Anterior cingulate cortex (tissue), 58 donors: ENCODE measurements at regions not wholly inside any gene's neighbourhood (a gene's known extent, or its start where the extent isn't known, plus 50 kb on each side); places are given as distances from the start of the nearest gene placed in this dataset.

Experiments used
- DNase-seq, 58 donors: peaks; one replicate each; lab custom pipeline; 2025; lab: John Stamatoyannopoulos, UW

DNA sequence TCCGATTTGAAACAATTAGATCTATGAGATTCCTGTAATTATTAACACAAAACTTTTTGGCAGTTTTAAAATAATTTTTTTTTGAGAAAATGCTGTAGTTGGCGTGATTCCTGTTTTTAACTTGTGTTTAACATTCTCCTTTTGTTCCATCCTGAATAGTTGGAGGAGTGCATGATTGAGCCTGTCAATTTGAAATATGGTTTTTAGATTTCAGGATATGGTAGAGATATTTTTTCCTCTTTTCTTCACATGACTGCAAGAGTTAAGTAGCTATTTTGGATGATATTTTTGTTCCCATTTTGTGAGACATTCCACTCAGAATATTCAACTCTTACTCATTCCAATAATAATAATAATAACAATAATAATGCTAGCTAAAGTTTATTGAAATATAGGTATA, 241.7 kb upstream of the MAN1A1 start:
- no peak for DNase-seq

DNA sequence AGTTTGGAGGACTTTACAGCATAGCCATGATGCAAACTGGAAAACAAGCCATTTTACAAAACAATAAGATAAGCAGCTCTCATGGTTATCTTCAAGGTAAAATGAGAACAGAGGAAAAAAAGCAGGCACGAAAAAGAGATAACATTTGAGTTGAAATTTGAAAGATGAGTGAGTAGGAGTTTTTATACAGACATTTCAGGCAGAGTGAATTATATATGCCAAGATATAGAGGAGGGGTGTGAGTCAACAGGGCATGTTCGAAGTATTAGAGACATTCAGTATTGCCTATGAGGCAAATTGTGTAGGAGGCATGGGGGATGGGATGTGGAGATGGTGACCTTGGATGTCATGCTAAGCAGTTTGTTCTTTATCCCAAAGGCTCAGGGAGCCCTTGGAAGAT, 240.5 kb upstream of the MAN1A1 start:
- no peak for DNase-seq

DNA sequence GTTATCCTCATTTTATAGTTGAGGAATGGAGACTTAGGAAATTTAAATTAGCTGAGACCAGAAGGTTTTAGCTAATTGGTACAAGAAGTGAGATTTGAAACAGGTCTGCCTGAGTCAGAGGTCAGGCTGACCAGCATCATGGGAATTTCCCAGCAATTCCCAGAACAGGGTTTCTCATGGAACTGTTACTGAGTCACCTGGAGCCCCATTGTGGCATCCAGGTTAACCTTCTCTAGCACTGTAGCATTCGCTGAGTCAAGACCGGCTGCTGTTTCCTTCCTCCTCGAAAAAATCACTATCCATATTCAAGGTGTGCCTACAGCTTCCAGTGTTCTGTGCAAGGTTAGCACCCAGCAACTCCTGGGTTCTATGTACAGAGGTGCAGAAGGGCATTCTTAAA, 238.0 kb upstream of the MAN1A1 start:
- no peak for DNase-seq

DNA sequence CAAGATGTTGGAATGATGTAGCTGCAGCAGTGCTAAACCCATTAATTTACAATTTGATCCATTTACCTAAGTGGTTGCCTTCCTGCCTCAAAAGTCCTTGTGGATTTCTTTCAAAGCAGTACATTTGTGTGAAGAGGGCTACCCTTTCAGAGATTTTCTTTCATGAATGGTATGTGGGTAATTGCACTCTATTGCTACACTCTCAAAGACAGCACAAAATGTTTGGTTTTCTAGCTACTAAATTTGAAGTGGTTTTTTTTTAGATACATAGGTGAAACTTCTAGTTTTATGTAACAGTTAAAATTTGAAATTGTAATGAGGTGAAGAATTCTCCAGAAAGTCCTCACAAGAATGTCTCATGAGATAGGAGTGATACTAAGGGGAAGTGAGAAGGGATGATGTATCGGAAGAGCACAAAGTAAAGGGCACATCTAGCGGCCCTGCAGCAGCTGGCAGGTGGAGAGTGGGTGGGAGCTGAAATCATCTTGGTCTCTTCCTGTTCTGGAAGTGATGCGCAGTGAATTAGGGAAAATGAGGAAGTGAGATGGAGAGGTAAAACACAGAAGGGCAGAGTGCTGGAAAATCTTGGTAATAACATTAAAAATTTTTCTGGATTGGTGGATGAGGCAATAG, 236.8 kb upstream of the MAN1A1 start:
- DNase-seq: no peak

DNA sequence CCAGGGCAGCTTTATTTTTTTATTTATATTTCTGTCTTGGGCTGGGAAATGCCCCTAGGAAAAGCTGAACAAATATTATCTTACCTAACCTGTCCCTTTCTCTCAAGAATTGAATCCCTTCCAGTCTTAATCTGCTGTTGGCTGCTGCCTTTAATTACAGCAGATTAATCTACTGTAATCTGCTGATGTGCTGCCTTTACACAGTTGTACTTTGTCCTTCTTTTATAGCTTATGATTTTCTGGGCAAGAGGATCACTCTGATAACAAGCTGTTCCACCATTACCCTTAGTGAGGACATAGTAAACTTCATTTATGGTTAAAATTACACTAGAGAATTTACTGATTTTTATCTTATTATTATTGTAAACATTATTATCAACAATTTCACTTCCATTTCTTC, 234.5 kb upstream of the MAN1A1 start:
- DNase-seq: no peak

DNA sequence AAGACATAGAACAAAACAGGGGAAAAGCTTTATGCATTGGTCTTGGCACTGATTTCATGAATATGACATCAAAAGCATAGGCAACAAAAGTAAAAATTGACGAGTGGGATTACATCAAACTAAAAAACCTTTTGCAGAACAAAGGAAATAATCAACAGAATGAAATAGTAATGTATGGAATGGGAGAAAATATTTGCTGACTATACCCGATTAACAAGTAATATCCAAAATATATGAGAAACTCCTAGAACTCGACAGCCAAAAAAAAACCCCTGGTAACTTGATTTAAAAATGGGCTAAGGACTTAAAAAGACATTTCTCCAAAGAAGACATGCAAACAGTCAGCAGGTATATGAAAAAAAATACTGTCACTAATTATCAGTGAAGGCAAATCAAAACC, 231.7 kb upstream of the MAN1A1 start:
- no peak for DNase-seq

DNA sequence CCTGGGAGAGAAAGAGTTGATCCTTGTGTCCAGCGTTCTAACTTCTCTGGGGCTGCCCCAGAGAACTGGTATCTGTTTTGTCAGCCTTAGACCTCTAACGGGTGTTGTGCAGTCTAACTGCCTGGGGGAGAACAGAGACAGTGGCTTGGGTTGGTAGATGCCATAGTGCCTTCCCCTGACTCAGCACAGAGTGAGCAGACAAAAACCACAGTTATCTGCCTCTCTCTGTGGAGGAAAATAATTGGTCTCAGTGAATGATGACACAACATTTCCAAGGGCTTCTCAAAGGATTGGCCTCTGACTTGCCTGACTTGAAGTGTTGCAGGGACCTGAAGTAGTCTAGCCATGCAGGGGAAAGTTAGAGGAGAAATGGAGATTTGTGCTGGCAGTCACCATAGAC, 226.2 kb upstream of the MAN1A1 start:
- no peak for DNase-seq

DNA sequence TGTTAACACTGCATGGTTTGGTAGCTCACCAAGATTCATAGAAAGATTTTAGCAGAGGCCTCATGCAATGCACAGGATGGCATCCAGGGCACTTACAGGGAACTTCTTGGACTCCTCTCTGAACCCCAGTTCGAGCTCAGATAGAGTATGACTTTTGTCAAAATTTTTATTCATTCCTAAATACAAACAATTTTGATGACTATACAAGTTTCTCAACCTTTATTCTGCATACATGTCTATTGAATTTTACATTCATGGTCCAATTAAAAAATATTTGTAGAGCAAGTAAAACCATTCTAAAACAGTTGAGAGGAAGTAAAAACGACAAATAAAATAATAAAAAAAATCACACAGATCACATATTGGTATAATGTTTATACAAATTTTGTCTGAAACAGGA, 219.0 kb upstream of the MAN1A1 start:
- DNase-seq: no peak

DNA sequence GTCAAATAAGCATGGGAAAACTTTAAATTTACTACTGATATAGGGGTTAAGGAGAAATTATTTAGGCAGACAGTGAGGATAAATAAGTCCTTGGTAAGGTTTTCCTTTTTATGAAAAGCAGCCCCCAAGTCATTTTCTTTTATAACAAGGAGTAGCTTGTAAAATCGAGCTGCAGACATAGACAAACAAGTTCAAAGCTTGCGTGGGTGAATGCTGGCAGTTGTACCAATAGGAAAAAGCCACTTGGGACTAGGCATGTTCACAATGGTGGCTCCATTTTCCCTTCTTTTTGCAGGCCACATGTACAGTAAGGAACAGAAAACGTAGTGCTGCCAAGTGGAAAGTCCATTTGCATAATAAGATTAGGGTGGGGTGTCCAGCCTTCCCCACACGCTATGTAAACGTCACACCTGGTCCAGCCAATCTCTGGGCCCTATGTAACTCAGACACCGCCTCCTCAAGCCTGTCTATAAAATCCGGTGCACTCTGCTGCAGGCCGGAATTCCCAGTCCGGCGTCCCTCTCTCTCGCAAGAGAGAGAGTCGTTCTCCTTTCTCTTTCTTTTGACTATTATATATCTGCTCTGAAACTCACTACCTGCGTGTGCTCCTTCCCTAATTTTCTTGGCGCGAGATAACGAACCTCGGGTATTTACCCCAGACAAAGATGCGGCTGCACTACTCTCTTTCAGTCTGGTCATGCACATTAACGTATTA, 217.1 kb upstream of the MAN1A1 start:
- DNase-seq: peak in 8 of 58 donors; percentile 1 to 16 (median 5)

DNA sequence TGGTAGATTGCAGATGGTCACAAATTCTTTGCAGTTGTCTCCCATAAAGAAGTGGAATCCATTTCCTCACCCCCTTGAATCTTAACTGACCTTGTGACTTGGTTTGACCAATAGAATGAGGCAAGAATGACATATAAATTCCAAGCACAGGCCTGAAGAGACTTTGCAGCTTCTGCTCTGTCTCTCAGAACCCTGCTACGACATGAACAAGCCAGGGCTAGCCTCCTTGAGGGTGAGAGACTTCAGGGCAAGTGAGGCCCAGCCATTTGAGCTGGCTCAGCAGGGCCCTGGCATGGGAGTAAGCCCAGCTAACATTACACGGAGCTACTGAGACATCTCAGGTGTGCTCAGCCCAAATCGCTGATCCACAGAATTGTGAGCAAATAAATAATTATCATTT, 216.3 kb upstream of the MAN1A1 start:
- DNase-seq: no peak

DNA sequence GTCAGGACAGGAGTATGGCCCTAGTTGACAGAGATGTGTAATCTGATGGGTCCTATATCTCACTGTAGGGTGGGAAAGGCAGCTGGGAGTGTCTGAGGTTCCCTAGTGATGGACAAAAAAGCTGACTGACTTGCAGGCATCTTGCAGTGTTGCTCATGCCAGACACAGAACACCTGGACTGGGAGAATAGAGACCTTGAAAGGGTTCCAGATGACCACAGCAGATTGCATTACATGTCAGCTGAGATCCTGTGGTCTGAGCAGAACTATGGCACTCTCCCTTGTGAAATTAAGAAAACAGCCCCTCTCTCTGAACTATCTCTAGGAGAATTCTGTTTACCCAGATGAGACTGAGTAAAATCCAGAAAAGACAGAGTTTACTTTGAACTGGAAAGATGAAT, 212.6 kb upstream of the MAN1A1 start:
- DNase-seq: no peak

DNA sequence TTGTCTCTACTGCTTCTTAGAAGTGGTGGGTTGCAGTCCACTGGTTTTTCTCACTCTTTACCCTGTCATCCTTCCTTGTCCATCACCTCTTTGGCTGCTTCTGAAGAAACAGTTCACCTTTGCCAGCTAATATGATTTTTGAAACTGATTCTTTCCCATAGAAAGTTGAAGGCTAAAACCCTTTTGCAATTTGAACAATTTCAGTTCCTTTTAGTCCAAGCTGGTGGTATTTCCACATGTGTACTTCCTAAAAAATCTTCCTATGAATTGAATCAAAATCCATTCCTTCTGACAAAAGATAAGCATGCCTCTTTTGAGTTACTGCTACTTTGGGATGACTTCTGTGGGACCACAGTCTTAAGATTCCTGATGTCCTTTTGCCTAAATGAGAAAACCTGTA, 210.0 kb upstream of the MAN1A1 start:
- no peak for DNase-seq

DNA sequence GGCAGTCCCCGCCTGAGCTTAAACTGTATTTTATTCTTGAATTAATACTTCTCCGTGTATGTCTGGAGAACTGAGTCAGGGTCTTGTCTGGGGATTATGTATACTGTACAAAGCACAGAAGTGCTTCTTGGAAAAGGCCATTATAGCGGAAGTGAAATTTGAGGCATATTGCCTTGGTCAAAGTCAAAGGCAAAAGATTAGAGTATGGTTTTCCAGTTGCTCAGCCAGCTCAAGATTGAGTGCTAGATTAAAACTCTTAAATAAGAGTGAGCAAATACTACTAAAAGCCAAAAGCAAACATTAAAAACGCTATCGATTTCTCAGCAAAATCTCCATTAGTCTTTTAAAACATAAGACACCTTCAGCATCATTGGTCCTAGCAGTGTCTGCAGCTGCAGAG, 207.7 kb upstream of the MAN1A1 start:
- DNase-seq: no peak

DNA sequence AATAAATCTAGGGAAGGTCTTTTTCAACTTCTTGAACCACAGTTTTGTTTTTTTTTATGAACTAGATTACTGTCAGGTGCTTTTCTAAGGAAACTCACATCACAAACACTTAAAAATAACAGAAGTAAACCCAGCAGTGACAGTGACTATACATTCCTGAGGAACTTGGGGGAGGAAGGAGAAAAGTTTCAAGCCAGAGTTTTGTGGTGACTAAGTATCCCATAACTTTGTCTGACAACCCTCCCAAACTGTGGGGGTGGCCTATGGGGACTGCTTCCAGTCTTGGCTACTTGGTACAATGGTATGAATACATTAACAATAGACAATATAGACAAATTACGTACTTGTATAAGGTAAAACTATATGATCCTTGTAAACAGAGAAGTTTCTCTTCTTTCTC, 202.5 kb upstream of the MAN1A1 start:
- DNase-seq: no peak

DNA sequence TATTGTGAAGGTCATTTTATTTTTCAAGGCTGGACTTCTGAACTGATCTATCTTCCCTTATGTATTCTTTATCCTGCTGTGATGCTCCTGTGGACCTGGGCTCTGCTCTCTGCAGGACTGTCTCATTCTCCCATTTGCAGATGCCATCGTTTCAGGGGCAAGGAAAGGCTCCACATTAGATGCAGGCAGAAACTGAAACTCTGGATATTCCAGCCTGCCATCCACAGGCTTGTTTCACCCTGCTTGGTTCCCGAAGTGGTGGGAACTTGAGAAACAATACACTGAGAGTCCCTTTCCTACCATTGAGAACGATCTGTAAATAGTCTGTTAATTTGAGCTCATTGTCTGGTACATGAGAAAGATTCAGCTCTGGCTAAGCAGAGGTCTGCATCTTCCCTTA, 197.5 kb upstream of the MAN1A1 start:
- no peak for DNase-seq

DNA sequence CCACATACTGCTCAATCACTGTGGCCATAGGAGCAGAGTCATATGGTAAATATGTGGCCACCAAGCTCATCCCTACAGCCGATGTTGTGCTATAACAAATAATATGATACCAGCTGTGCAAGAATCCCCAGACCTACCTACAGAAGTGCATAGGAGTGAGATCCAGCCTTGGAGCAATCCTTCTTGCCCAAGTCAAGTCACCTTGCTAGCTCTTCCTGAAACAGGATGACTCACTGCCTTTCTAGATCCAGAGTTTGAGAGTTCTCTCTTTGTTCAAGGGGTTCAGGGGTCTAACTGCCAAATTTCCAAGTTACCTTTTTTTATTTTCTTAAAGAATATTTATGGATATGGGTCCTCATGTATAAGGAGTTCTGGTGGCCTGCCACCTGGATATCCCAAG, 195.7 kb upstream of the MAN1A1 start:
- DNase-seq: no peak

DNA sequence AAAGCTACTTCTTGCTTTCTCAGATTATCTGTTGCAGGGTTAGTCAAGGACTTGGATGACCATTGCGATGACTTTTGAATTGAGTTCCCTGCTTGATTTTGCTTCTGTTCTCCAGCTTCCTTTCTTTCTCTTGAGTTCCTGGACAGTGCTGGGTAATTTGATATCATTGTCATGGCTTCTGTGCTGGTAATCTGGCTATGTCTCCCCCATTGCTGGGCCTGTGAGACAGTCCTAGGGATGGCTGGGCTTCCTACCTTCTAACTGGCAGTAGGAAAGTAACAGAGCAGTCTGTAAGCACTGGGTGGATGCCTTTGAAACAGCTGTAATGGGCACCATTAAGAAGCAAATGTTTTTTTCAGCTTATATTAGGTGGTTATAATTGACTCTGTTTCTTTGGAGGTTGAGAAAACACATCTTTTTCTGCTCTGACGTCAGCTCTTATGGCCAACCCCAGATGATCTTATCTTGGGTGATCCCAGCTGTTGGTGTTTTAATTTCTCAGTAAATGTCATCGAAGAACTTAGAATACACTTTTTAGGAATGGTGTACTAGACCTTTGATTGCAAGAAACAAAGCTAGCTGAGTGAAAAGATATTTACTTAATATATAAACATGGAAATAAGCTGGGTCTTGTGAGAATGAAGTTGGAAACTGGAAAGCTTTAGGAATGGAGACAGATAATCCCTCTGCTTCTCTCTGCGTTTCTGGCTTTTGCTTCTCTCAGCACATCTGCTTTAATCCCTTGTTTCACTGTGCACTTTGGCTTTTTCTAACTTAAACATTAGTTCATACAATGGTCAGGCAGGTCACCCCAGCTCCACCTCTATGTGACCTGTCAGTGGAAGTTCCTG, 195.0 kb upstream of the MAN1A1 start:
- DNase-seq: no peak

DNA sequence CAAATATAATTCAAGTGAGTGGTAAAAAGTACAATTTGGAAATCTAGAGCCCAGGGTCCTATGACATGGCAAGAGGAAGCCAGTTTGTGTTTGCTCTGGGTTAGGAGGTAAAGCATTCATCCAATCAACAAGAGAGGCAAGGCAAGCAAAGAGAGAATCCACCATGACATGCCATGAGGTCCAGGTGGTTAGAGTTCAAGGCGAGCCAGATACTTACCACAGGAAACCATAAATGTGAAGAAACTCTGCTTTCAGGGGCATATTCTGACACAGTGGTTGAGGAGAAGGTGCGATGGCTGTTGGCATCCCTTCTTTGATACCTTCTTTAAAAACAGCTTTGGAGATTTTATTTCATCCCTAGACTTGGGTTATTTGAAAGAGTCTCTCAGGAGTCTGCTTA, 193.8 kb upstream of the MAN1A1 start:
- DNase-seq: no peak

DNA sequence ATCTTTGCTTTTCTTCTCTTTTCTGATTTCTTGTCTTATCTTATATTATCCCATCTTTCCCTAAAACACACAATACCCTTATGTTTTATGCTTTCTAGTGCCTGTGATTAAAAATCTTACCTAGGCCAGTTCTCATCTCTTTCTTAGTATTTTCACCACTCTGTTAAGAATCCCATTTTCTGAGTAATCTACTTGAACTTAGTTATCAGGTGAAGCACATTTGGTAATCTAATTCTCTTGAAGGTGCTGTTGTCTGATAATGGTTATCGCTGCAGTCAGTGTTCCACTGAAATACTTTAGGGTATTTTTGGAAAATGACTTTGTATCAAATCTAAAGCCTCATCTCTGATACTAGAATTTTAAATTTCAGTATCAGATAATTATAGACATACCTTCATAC, 192.5 kb upstream of the MAN1A1 start:
- DNase-seq: no peak

DNA sequence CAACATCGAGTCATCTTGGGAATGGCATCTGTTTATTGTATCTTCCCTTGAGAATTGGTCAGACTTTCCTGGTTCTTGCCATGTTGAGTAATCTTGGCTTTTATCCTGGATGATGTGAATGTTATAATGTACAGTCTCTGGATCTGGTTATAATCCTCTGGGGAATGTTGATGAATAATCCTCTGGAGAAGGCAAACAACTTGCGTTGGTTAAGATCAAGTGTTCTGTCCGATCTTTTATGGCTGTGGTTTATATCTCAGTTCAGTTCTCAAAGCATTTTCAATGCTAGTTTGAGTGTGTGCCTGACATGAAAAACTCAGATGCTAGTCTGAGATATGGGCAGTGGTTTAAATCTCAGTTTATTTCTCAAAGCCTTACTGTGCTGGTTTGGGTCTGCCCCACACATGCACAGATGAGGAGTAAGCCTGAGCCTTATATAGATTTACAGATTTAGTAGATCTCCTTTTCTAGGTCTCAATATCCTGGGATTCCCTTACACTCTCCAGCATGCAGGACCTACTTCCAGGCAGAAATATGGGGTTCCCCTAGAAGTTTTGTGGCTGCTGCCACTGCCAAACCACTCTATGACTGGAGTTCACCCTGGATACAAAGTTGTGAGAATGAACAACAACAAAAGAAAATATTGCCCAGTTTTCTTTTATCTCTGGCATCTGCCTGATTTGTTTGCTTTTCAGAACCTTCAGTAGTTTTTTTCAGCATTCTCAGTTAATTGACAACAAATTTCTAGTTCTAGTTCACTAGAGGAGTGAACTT, 191.8 kb upstream of the MAN1A1 start:
- DNase-seq: peak in 1 of 58 donors; percentile 8

DNA sequence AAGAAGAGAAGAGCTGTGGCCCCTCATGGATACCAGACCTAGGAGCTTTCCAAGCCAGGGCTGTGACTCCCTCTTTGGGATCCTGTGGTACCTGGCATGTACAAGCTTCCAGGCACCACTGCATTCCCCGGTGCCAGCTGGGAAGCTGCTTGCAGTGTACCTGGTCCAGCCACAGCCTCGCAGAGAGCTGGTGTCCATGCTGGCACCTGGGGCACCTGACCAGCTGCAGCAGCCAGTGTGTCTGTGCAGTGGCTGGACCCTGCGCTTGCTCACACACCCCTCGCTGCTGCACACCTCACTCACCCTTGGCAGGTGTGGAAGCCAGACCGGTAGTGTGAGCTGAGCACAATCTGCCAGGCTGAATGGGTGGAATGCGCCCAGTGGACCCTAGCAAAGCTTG, 190.9 kb upstream of the MAN1A1 start:
- DNase-seq: no peak
